Ascending aorta (tissue), 2 donors: ENCODE measurements at regions not wholly inside any gene's neighbourhood (a gene's known extent, or its start where the extent isn't known, plus 50 kb on each side); places are given as distances from the start of the nearest gene placed in this dataset.

ENCODE experiments used
- DNase-seq, 2 donors: peaks; one replicate each; pipeline ENCODE4 v3.0.0-alpha.2; 2019; ENCODE audit warnings: low spot score in 2 of 2
- H3K27ac ChIP-seq, 2 donors: fragments of 200-600 bp; sonication (generic); one replicate each; pipeline ENCODE4 v1.5.1; 2016 to 2017; ENCODE audit warnings: mild to moderate bottlenecking in 1 of 2
- H3K27me3 ChIP-seq: fragments of 200-600 bp; sonication (generic); one replicate; pipeline ENCODE4 v1.5.1; 2017
- H3K36me3 ChIP-seq, 2 donors: fragments of 200-600 bp; sonication (generic); one replicate each; pipeline ENCODE4 v1.5.1; 2016
- H3K4me1 ChIP-seq, 2 donors: fragments of 200-600 bp; sonication (generic); one replicate each; pipeline ENCODE4 v1.5.1; 2016 to 2017; ENCODE audit warnings: mild to moderate bottlenecking in 1 of 2
- H3K4me3 ChIP-seq, 2 donors: fragments of 200-600 bp; sonication (generic); one replicate each; pipeline ENCODE4 v1.5.1; 2016 to 2017; ENCODE audit warnings: mild to moderate bottlenecking in 1 of 2
- H3K9me3 ChIP-seq, 2 donors: fragments of 200-600 bp; sonication (generic); one replicate each; pipeline ENCODE4 v1.5.1; 2016
- CTCF ChIP-seq, 3 experiments: fragments of 200-600 bp in 2 of 3; fragments of 450-650 bp in 1 of 3; sonication (generic) in 2 of 3; IDR thresholded peaks; one replicate each; pipeline ENCODE4 v1.5.1; 2016 to 2019; ENCODE audit warnings: antibody characterized with exemption in 3 of 3, mild to moderate bottlenecking in 1 of 3, moderate library complexity in 1 of 3
- intact Hi-C: fragments of 100-400 bp; cut with DNase I; formaldehyde crosslinking; loops from one replicate; pipeline ENCODE4 v1.15.1; 2023

DNA sequence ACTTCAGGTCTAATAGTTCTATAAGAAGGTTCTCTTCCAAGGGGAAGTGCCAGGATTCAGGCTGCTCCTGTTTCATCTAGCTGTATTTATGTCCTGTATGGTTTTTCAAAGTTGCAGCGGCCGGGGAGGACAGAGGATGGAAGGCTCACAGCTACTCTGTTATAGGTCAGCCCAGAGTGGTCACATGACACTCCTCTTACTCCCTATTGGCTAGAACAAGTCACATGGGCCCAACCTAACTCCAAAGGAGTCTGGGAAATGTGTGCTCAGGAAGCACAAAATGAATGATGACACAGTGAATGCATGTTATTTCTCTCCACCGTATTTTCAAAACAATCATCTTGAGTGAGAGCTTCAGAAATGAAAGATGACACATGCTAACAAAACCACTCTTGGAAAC lies 645.1 kb upstream of the RBFOX1 start:
- H3K4me3 ChIP-seq = no peak overlapping the region
- H3K4me1 ChIP-seq = no peaks in the 10 kb centered on the region
- no peaks in the 10 kb centered on the region for H3K36me3 ChIP-seq
- no peak for TF ChIP-seq CTCF (IDR thresholded peaks at IDR 0.05)
- intact Hi-C loops = no loop called here
- no peak overlapping the region for H3K27ac ChIP-seq
- no peak for DNase-seq
- no peaks in the 10 kb centered on the region for H3K9me3 ChIP-seq
- H3K27me3 ChIP-seq = no peaks in the 10 kb centered on the region

DNA sequence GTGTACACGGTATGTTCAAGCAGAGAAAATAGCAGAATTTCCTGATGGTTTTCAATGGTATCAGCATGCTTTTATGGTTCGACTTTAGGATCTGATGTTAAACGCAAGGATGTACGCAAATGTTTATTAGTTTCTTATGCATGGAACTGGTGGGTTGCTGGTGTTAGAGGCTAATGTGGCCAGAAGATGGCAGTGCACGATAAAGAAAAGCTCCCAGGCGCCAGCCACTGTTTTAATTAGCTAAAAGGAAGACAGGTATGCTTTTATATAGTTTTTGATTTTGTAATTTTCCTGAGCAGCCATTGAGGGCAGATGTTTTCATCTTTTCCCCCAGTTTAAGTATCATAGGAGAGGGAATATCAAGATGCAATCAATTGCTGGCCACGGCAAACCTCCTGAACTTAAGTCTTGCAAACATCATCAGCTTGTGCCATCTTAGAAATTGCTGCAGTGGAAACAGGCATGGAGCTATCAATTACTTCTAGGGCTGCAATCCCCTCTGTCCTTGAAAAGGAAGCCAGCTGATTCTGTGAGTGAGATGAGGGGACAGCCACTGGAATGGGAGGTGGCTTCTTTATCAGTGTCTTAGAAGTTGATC lies 648.5 kb upstream of the RBFOX1 start:
- H3K27me3 ChIP-seq = no peaks in the 10 kb centered on the region
- TF ChIP-seq CTCF (IDR thresholded peaks at IDR 0.05) = no peak
- H3K27ac ChIP-seq = no peak overlapping the region
- H3K4me1 ChIP-seq = no peaks in the 10 kb centered on the region
- no peaks in the 10 kb centered on the region for H3K36me3 ChIP-seq
- no peaks in the 10 kb centered on the region for H3K9me3 ChIP-seq
- intact Hi-C loops = no loop called here
- H3K4me3 ChIP-seq = no peak overlapping the region
- no peak for DNase-seq

GRCh38 chr16:6682142-6682811 lies 650.4 kb upstream of the RBFOX1 start:
- intact Hi-C loops = no loop called here
- no peaks in the 10 kb centered on the region for H3K4me1 ChIP-seq
- H3K4me3 ChIP-seq = no peak overlapping the region
- no peak for DNase-seq
- H3K27me3 ChIP-seq = no peaks in the 10 kb centered on the region
- H3K9me3 ChIP-seq = no peaks in the 10 kb centered on the region
- peak in 1 of 3 experiments; percentile 29 for TF ChIP-seq CTCF (IDR thresholded peaks at IDR 0.05)
- H3K36me3 ChIP-seq = no peaks in the 10 kb centered on the region
- H3K27ac ChIP-seq = no peak overlapping the region

GRCh38 chr16:6678586-6678985 lies 654.1 kb upstream of the RBFOX1 start:
- no peaks in the 10 kb centered on the region for H3K4me1 ChIP-seq
- H3K9me3 ChIP-seq = no peaks in the 10 kb centered on the region
- intact Hi-C loops = no loop called here
- no peaks in the 10 kb centered on the region for H3K36me3 ChIP-seq
- TF ChIP-seq CTCF (IDR thresholded peaks at IDR 0.05) = no peak
- no peak for DNase-seq
- H3K27ac ChIP-seq = no peak overlapping the region
- H3K27me3 ChIP-seq = no peaks in the 10 kb centered on the region
- no peak overlapping the region for H3K4me3 ChIP-seq

GRCh38 chr16:6674071-6674470 lies 658.6 kb upstream of the RBFOX1 start:
- Histone ChIP-seq H3K36me3 (no peaks in the 10 kb centered on the region), H3K27me3 (no peaks in the 10 kb centered on the region), H3K4me3 (no peak overlapping the region), H3K27ac (no peak overlapping the region), H3K9me3 (no peaks in the 10 kb centered on the region), H3K4me1 (no peaks in the 10 kb centered on the region)
- intact Hi-C loops = no loop called here
- DNase-seq = no peak
- TF ChIP-seq CTCF (IDR thresholded peaks at IDR 0.05) = no peak
